ENCODE measurements at regions not wholly inside any gene's neighbourhood (a gene's known extent, or its start where the extent isn't known, plus 50 kb on each side); places are given as distances from the start of the nearest gene placed in this dataset.

GRCh38 chr1:113322439-113322838 lies 67.9 kb upstream of the MAGI3 start:
- H3K9me3 ChIP-seq (ENCODE audit: control insufficient read depth, low read depth, low read length): no peaks in the 10 kb centered on the region
- no peaks in the 10 kb centered on the region for H3K36me3 ChIP-seq (ENCODE audit: control insufficient read depth, insufficient read depth, low read length)
- no peaks in the 10 kb centered on the region for H3K27me3 ChIP-seq (ENCODE audit: control insufficient read depth, insufficient read depth, low read length)
- no peak overlapping the region for H3K4me3 ChIP-seq (ENCODE audit: low read length)
- no peak for DNase-seq
- H3K4me1 ChIP-seq (ENCODE audit: control insufficient read depth, insufficient read depth, low read length): no peaks in the 10 kb centered on the region
- no peak overlapping the region for H3K27ac ChIP-seq (ENCODE audit: low read length)
- no CpG with 5 or more reads among the region's 1 CpG for WGBS (ENCODE audit: insufficient coverage, low lambda C conversion rate)

GRCh38 chr1:113325022-113325421 lies 65.3 kb upstream of the MAGI3 start:
- WGBS (ENCODE audit: insufficient coverage, low lambda C conversion rate): 100% methylated on average over 2 of the region's 3 CpGs
- no peaks in the 10 kb centered on the region for H3K9me3 ChIP-seq (ENCODE audit: control insufficient read depth, low read depth, low read length)
- no peaks in the 10 kb centered on the region for H3K27me3 ChIP-seq (ENCODE audit: control insufficient read depth, insufficient read depth, low read length)
- no peak overlapping the region for H3K4me3 ChIP-seq (ENCODE audit: low read length)
- no peak for DNase-seq
- H3K27ac ChIP-seq (ENCODE audit: low read length): no peak overlapping the region
- no peaks in the 10 kb centered on the region for H3K4me1 ChIP-seq (ENCODE audit: control insufficient read depth, insufficient read depth, low read length)
- no peaks in the 10 kb centered on the region for H3K36me3 ChIP-seq (ENCODE audit: control insufficient read depth, insufficient read depth, low read length)

- Histone ChIP-seq H3K27me3 (ENCODE audit: control insufficient read depth, insufficient read depth, low read length) (no peaks in the 10 kb centered on the region), H3K9me3 (ENCODE audit: control insufficient read depth, low read depth, low read length) (no peaks in the 10 kb centered on the region), H3K4me3 (ENCODE audit: low read length) (no peak overlapping the region), H3K36me3 (ENCODE audit: control insufficient read depth, insufficient read depth, low read length) (no peaks in the 10 kb centered on the region), H3K4me1 (ENCODE audit: control insufficient read depth, insufficient read depth, low read length) (no peaks in the 10 kb centered on the region), H3K27ac (ENCODE audit: low read length) (no peak overlapping the region)
- no peak for DNase-seq
- no CpG with 5 or more reads among the region's 2 CpGs for WGBS (ENCODE audit: insufficient coverage, low lambda C conversion rate)
These were observed 63.3 kb upstream of the MAGI3 start for GRCh38 chr1:113326976-113327375.

- no peaks in the 10 kb centered on the region for H3K36me3 ChIP-seq (ENCODE audit: control insufficient read depth, insufficient read depth, low read length)
- no peaks in the 10 kb centered on the region for H3K9me3 ChIP-seq (ENCODE audit: control insufficient read depth, low read depth, low read length)
- no peaks in the 10 kb centered on the region for H3K4me1 ChIP-seq (ENCODE audit: control insufficient read depth, insufficient read depth, low read length)
- no peak overlapping the region for H3K27ac ChIP-seq (ENCODE audit: low read length)
- H3K27me3 ChIP-seq (ENCODE audit: control insufficient read depth, insufficient read depth, low read length): no peaks in the 10 kb centered on the region
- no peak overlapping the region for H3K4me3 ChIP-seq (ENCODE audit: low read length)
- no peak for DNase-seq
- no CpG with 5 or more reads among the region's 2 CpGs for WGBS (ENCODE audit: insufficient coverage, low lambda C conversion rate)
These were observed 57.3 kb upstream of the MAGI3 start for GRCh38 chr1:113333056-113333455.

- no peak overlapping the region for H3K4me3 ChIP-seq (ENCODE audit: low read length)
- H3K9me3 ChIP-seq (ENCODE audit: control insufficient read depth, low read depth, low read length): no peaks in the 10 kb centered on the region
- no CpG with 5 or more reads among the region's 1 CpG for WGBS (ENCODE audit: insufficient coverage, low lambda C conversion rate)
- H3K27ac ChIP-seq (ENCODE audit: low read length): no peak overlapping the region
- no peak for DNase-seq
- H3K36me3 ChIP-seq (ENCODE audit: control insufficient read depth, insufficient read depth, low read length): no peaks in the 10 kb centered on the region
- H3K27me3 ChIP-seq (ENCODE audit: control insufficient read depth, insufficient read depth, low read length): no peaks in the 10 kb centered on the region
- H3K4me1 ChIP-seq (ENCODE audit: control insufficient read depth, insufficient read depth, low read length): no peaks in the 10 kb centered on the region
These were observed 50.3 kb upstream of the MAGI3 start for GRCh38 chr1:113340038-113340437.
